Activated CD4-positive, alpha-beta memory T cell treated with anti-CD3 and anti-CD28 coated beads for 36 hours (primary cell): ENCODE measurements at regions not wholly inside any gene's neighbourhood (a gene's known extent, or its start where the extent isn't known, plus 50 kb on each side); places are given as distances from the start of the nearest gene placed in this dataset.

Experiments
- CTCF ChIA-PET: fragments of 350-600 bp; sonication (Branson Sonifier 250); formaldehyde crosslinking; loops from one replicate; lab custom pipeline; 2021; ENCODE audit warnings: antibody characterized with exemption, inconsistent platforms; lab: Charles Lee
- POLR2A ChIA-PET: fragments of 350-600 bp; sonication (Branson Sonifier 250); formaldehyde crosslinking; loops from one replicate; lab custom pipeline; 2021; ENCODE audit warnings: antibody characterized with exemption; lab: Charles Lee
- DNase-seq: peaks from one replicate; pipeline ENCODE4 v3.0.0-alpha.2; 2020
- H3K27ac Mint-ChIP-seq: one replicate; pipeline ENCODE4 v1.8.0; 2021; ENCODE audit warnings: mixed read lengths
- H3K27me3 Mint-ChIP-seq: one replicate; pipeline ENCODE4 v1.8.0; 2021; ENCODE audit warnings: mixed read lengths
- H3K36me3 Mint-ChIP-seq: one replicate; pipeline ENCODE4 v1.8.0; 2021; ENCODE audit warnings: mixed read lengths
- H3K4me1 Mint-ChIP-seq: one replicate; pipeline ENCODE4 v1.8.0; 2021; ENCODE audit warnings: low read depth, mixed read lengths
- H3K4me3 Mint-ChIP-seq: one replicate; pipeline ENCODE4 v1.8.0; 2021; ENCODE audit warnings: mild to moderate bottlenecking, mixed read lengths
- H3K9me3 Mint-ChIP-seq: one replicate; pipeline ENCODE4 v1.8.0; 2021; ENCODE audit warnings: mixed read lengths
- intact Hi-C: fragments of 100-400 bp; cut with micrococcal nuclease; formaldehyde crosslinking; loops from one replicate; pipeline ENCODE4 v1.15.1; 2023

DNA sequence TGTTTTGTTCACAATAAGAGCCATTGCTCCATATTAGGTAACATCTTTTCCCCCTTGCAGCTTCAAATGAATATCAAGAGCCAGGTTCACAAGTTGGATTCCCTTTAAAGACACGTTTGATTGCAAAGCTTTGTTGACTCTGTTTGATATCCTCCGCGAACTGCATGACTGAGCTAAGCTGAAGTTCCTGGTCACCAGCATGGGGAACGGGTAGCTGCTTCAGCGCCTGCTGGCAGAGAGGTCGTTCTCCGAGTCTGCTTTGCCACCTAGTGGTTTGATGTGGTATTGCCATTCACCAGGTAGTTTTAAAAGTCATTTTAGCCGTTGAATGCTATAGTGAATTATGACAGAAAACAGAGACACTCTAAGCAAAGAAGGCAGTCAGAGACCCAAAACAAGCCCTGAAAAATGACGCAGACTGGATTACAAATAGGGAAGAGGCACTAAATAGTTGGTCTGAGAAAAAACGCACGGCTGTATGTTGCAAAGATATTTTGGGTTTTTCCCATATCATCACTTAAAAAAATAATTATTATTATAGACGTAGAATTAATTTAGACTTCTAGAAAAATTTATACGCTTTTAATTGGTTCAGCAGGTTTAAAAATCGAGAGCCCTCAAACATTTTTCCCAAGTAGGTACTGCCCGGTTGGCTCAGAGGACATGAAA lies 193.5 kb upstream of the FMN2 start:
- intact Hi-C loops, result loop anchor here (1.0 to 5.0 kb wide), 5 partner anchors 106 to 589 kb away; no protein-coding TSS in a partner anchor
- H3K36me3 Mint-ChIP-seq, result no peaks in the 10 kb centered on the region
- peaks cover 2% of the 10 kb centered on the region for H3K4me1 Mint-ChIP-seq
- no peak overlapping the region for H3K4me3 Mint-ChIP-seq
- ChIA-PET CTCF (interaction anchor here (0.6 to 1.8 kb wide), 28 partner anchors 9 to 590 kb away, joined by 3 to 39 read pairs (median 4); no protein-coding TSS in a partner anchor), POLR2A (no interaction called here)
- no peak overlapping the region for H3K27ac Mint-ChIP-seq
- H3K9me3 Mint-ChIP-seq, result no peaks in the 10 kb centered on the region
- DNase-seq, result peak; percentile 81
- H3K27me3 Mint-ChIP-seq, result peaks cover 6% of the 10 kb centered on the region

DNA sequence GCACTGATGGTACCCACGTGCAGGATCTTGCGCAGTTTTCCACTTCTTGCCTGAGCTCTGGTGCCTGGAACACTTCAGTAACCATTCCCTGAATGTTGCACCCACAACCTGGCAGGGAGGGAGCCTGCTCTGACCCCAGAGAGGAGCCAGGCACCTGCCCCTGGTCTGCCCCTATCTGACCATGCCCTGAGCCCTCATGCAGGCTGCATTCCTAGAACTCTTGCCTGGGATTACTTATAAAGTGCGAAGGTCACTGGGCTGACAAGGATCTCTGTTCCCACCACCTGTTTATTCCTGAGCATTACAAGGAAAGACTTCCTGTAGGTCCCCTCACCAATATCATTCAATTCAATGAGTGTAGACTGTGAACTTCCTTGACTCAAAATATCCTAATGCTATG lies 191.9 kb upstream of the FMN2 start:
- H3K27me3 Mint-ChIP-seq, result peaks cover 6% of the 10 kb centered on the region
- no peak overlapping the region for H3K27ac Mint-ChIP-seq
- H3K4me3 Mint-ChIP-seq, result no peak overlapping the region
- H3K4me1 Mint-ChIP-seq, result peaks cover 2% of the 10 kb centered on the region
- no peaks in the 10 kb centered on the region for H3K9me3 Mint-ChIP-seq
- H3K36me3 Mint-ChIP-seq, result no peaks in the 10 kb centered on the region
- POLR2A ChIA-PET, result no interaction called here
- intact Hi-C loops, result loop anchor here (2.0 to 5.0 kb wide), 3 partner anchors 182 to 591 kb away; no protein-coding TSS in a partner anchor
- no peak for DNase-seq
- CTCF ChIA-PET, result no interaction called here

DNA sequence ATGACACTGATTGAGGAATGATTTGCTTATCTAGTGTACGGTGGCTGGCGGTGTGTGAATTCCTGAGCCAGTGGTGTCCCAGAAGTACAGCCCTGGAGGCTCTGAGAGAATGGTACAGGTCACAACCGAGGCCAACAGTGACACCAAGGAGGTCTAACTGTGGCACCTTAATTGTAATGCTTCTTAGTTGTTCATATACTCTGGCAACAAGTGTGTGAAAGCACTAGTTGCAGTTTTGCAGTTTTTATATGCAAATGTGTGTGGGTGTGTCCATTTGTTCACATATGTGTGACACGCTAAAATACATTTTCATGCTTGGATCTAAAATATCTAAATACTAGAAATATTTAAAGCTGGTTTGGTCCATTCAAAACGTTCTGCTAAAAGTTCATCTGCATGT lies 185.3 kb upstream of the FMN2 start:
- Mint-ChIP-seq H3K27me3 (peaks cover 2% of the 10 kb centered on the region), H3K36me3 (no peaks in the 10 kb centered on the region), H3K9me3 (no peaks in the 10 kb centered on the region), H3K4me1 (no peaks in the 10 kb centered on the region), H3K4me3 (no peak overlapping the region), H3K27ac (no peak overlapping the region)
- no peak for DNase-seq
- intact Hi-C loops, result no loop called here
- ChIA-PET POLR2A (no interaction called here), CTCF (interaction anchor here (1.9 kb wide), 1 partner anchor 9 kb away, joined by 12 read pairs; no protein-coding TSS in a partner anchor)

DNA sequence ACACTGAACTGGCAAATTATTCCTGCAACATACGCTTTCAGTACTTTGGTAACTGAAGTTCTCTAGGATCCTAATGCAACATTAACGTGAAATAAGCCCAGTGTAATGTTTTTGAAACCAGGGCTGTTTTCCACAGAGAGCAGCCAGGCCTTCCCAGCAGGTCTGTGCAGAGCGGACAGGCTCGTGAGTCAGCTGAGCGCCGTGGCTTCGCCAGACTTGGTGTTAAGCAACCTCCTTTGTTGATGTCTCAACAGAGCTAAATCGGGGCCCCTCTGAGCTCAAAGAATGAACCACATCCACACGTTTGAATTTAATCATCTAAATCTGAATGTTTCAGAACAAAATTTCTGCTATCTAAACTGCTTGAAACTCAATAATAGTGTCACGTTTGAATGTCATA lies 181.8 kb upstream of the FMN2 start:
- Mint-ChIP-seq H3K36me3 (no peaks in the 10 kb centered on the region), H3K4me3 (no peak overlapping the region), H3K27me3 (peaks cover 5% of the 10 kb centered on the region), H3K4me1 (no peaks in the 10 kb centered on the region), H3K9me3 (no peaks in the 10 kb centered on the region), H3K27ac (no peak overlapping the region)
- DNase-seq, result no peak
- POLR2A ChIA-PET, result no interaction called here
- CTCF ChIA-PET, result interaction anchor here (1.0 to 1.3 kb wide), 2 partner anchors 9 to 12 kb away, joined by 3 to 6 read pairs; no protein-coding TSS in a partner anchor
- intact Hi-C loops, result no loop called here

DNA sequence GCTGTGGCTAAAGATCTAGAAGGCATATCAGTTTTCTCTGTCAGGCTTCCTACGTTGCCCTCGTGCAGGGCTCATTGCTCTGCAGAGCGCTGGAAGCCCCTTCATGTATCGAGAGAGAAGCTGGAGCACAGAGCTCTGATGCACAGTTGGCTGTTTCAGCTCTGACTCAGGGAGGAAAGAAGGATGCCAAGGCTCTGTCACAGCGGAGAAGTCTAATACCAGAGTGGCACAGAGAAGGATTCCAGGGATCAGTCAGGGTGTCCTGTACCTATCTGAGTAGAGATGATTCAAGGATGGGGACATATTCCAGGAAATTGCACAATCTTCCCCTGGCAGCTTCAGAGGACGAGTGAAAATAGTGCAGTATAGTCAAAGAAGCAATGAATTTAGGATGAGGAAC lies 179.2 kb upstream of the FMN2 start:
- H3K27ac Mint-ChIP-seq, result no peak overlapping the region
- no peak overlapping the region for H3K4me3 Mint-ChIP-seq
- no peak for DNase-seq
- H3K36me3 Mint-ChIP-seq, result no peaks in the 10 kb centered on the region
- intact Hi-C loops, result no loop called here
- POLR2A ChIA-PET, result no interaction called here
- H3K9me3 Mint-ChIP-seq, result no peaks in the 10 kb centered on the region
- CTCF ChIA-PET, result no interaction called here
- H3K27me3 Mint-ChIP-seq, result peaks cover 8% of the 10 kb centered on the region
- H3K4me1 Mint-ChIP-seq, result no peaks in the 10 kb centered on the region

DNA sequence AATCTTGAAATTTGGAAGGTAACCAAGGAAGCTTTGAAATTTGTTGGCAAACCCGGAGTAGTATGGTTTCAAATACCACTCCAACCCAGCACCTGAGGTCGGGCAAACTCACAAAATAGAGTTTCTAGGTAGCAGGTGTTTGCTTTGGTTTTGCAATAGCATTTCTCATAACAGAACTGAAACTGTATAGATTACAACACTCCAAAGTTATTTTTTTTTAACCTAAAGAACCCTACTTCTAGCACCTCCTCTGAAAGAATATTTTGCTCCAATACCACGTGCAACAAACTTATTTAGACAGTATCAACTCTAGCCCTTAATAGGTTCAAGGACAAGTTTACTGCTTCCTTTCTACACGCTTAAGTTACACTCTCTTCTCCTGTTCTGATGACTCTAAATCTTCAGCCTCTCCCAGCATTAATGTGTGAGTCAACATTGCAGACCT lies 178.5 kb upstream of the FMN2 start:
- Mint-ChIP-seq H3K9me3 (no peaks in the 10 kb centered on the region), H3K4me3 (no peak overlapping the region), H3K36me3 (no peaks in the 10 kb centered on the region), H3K4me1 (no peaks in the 10 kb centered on the region), H3K27me3 (peaks cover 8% of the 10 kb centered on the region), H3K27ac (no peak overlapping the region)
- ChIA-PET POLR2A (no interaction called here), CTCF (interaction anchor here (0.6 kb wide), 1 partner anchor 94 kb away, joined by 3 read pairs; no protein-coding TSS in a partner anchor)
- intact Hi-C loops, result no loop called here
- no peak for DNase-seq

DNA sequence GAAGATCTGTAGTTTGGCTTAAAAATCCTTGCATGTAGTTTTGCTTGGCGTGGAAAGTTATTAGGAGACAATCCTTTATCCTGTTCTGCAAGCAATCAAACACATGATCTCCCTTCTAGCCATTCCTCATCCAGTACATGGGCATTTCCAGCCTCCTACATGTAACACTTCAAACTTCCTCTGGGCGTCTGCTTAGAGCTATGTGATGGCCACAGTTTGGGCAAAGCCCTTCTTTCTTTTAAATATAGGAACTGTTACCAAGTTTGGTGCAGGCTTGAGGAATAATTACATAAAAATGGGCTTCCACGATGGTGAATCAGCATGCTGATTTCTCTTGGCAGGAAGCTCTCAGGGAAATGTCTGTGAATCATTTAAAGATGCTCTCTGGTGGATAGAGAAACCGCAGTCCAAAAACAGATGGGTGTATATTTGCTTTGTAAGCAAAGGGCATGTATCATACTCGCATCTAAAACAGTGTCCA lies 176.9 kb upstream of the FMN2 start:
- intact Hi-C loops, result no loop called here
- Mint-ChIP-seq H3K27ac (no peak overlapping the region), H3K4me3 (no peak overlapping the region), H3K27me3 (peaks cover 8% of the 10 kb centered on the region), H3K36me3 (no peaks in the 10 kb centered on the region), H3K4me1 (no peaks in the 10 kb centered on the region), H3K9me3 (no peaks in the 10 kb centered on the region)
- CTCF ChIA-PET, result no interaction called here
- no peak for DNase-seq
- POLR2A ChIA-PET, result no interaction called here

DNA sequence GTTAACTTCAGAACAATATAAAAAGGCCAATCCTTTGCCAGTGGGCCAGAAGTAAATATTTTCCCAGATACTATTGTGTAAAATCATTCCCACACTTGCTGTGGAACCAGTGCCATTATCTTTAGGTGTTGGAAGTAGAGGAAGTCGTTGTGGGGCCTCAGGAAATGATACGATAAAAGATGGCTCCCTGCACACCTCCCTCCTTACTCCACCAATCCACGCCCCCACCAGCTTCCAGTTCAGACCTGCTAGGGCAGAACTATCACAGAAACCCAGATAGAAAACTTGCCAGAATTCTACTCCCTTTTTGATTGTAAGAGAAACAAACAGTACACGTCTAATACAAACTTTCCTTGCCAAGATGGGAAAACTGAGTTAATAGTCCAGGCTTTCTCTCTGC lies 173.0 kb upstream of the FMN2 start:
- ChIA-PET CTCF (no interaction called here), POLR2A (no interaction called here)
- H3K9me3 Mint-ChIP-seq, result no peaks in the 10 kb centered on the region
- H3K36me3 Mint-ChIP-seq, result no peaks in the 10 kb centered on the region
- intact Hi-C loops, result no loop called here
- no peak overlapping the region for H3K4me3 Mint-ChIP-seq
- no peak for DNase-seq
- H3K4me1 Mint-ChIP-seq, result peaks cover 3% of the 10 kb centered on the region
- peaks cover 12% of the 10 kb centered on the region for H3K27me3 Mint-ChIP-seq
- no peak overlapping the region for H3K27ac Mint-ChIP-seq

DNA sequence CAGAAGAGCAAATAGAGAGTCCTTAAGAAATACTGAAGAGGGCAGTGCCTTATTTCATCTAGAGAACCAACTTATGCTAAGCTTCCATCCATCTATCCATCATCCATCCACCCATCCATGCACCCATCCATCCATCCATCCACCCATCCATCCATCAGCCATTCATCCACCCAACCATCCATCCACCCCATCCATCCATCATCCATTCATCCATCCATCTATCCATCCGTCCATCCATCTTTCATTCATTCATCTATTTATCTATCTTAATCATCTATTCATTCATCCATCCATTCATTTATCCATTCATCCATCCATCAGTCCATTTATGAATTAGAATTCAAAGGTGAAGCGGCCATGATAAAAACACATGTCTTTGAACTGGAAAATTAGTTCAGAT lies 171.5 kb upstream of the FMN2 start:
- Mint-ChIP-seq H3K36me3 (no peaks in the 10 kb centered on the region), H3K27me3 (peaks cover 12% of the 10 kb centered on the region), H3K4me3 (no peak overlapping the region), H3K27ac (no peak overlapping the region), H3K4me1 (peaks cover 3% of the 10 kb centered on the region), H3K9me3 (no peaks in the 10 kb centered on the region)
- CTCF ChIA-PET, result no interaction called here
- POLR2A ChIA-PET, result no interaction called here
- DNase-seq, result no peak
- intact Hi-C loops, result no loop called here

DNA sequence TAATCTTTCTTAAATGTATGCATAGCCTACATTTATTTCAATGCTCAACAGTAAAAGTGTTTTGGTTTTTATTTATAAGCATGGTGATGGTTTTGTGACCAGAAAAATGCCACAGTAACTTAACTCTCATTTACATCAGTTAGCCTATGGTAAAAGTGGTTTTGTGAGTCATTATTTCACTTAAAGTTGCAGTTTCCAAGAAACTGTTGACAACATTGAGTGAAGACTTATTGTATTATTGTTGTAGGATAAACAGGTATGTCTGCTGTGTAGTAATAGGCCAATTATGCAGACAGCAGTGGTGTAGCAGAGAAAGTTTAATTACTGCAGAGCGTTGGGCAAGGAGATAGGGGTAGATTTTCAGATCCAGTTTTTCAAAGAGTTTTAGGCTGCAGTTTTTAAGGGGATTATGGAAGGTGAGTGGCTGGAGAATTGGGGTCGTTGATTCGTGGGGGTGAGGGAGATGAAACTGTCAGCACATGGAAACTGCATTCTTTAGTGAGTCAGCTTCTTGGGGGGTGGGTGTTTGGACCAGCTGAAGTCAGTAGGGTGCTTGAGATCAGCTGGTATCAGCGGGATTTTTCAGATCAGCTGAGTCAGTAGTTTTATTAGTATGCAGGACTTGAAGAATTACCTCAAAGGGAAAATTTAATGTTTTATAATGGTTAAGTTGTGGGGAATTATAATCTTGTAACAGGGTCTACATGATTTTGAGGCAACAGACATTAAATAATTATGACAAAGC lies 168.7 kb upstream of the FMN2 start:
- Mint-ChIP-seq H3K36me3 (no peaks in the 10 kb centered on the region), H3K4me3 (no peak overlapping the region), H3K27ac (no peak overlapping the region), H3K9me3 (no peaks in the 10 kb centered on the region), H3K4me1 (peaks cover 3% of the 10 kb centered on the region), H3K27me3 (peaks cover 10% of the 10 kb centered on the region)
- ChIA-PET POLR2A (no interaction called here), CTCF (interaction anchor here (0.6 to 0.7 kb wide), 2 partner anchors 16 to 204 kb away, joined by 3 to 4 read pairs; no protein-coding TSS in a partner anchor)
- DNase-seq, result no peak
- intact Hi-C loops, result no loop called here

DNA sequence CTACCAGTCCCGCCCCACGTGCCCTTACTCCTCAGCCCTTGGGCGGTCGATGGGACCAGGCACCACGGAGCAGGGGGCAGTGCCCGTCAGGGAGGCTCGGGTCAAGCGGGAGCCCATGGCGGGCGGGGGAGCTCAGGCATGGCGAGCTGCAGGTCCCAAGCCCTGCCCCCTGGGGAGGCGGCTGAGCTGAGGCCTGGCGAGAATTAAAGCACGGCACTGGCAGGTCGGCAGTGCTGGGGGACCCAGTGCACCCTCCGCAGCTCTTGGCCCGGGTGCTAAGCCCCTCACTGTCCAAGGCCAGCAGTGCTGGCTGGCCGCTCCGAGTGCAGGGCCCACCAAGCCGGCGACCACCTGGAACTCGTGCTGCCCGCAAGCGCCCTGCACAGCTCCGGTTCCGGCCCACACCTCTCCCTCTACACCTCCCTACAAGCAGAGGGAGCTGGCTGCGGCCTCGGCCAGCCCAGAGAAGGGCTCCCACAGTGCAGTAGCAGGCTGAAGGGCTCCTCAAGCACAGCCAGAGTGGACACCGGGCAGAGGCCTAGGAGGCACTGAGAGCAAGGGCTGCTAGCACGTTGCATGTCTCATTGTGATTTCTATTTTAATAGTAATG lies 166.8 kb upstream of the FMN2 start:
- CTCF ChIA-PET, result interaction anchor here (1.1 kb wide), 1 partner anchor 27 kb away, joined by 3 read pairs; no protein-coding TSS in a partner anchor
- intact Hi-C loops, result no loop called here
- peaks cover 9% of the 10 kb centered on the region for H3K27me3 Mint-ChIP-seq
- no peak overlapping the region for H3K27ac Mint-ChIP-seq
- no peaks in the 10 kb centered on the region for H3K36me3 Mint-ChIP-seq
- no peak overlapping the region for H3K4me3 Mint-ChIP-seq
- H3K9me3 Mint-ChIP-seq, result no peaks in the 10 kb centered on the region
- POLR2A ChIA-PET, result no interaction called here
- no peak for DNase-seq
- H3K4me1 Mint-ChIP-seq, result peaks cover 3% of the 10 kb centered on the region

DNA sequence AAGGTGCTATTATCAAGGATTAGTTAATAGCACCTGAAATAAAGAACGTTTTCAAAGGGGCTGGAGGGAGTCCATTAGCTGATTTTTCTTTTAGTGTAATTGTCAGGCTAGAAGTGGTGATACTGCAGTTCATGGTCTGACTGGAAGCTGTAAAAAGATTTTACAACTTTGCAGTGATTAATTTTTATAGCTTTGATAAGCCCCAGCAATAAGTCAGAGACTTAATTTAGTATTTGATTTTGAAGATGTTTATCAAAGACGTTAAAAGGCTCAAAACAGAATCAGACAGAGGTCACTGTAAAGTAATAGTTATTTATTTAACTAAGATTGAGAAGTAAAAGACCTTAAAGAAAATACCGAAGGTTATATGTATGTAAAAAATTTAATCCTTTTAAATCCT lies 165.5 kb upstream of the FMN2 start:
- no peaks in the 10 kb centered on the region for H3K36me3 Mint-ChIP-seq
- H3K4me3 Mint-ChIP-seq, result no peak overlapping the region
- ChIA-PET POLR2A (no interaction called here), CTCF (no interaction called here)
- H3K27me3 Mint-ChIP-seq, result peaks cover 2% of the 10 kb centered on the region
- no peak overlapping the region for H3K27ac Mint-ChIP-seq
- intact Hi-C loops, result no loop called here
- peaks cover 3% of the 10 kb centered on the region for H3K4me1 Mint-ChIP-seq
- no peaks in the 10 kb centered on the region for H3K9me3 Mint-ChIP-seq
- DNase-seq, result no peak
